NB4 (cell line): ENCODE measurements at regions not wholly inside any gene's neighbourhood (a gene's known extent, or its start where the extent isn't known, plus 50 kb on each side); places are given as distances from the start of the nearest gene placed in this dataset.

Experiments used
- CTCF ChIP-seq: IDR thresholded peaks from one replicate; pipeline ENCODE4 v1.5.1; 2012; ENCODE audit warnings: low read depth, low read length
- MAX ChIP-seq: IDR thresholded peaks from 2 replicates; pipeline ENCODE4 v1.6.1; 2011; ENCODE audit warnings: low read depth, low read length
- POLR2A ChIP-seq: IDR thresholded peaks from 2 replicates; pipeline ENCODE4 v1.6.1; 2011; ENCODE audit warnings: mild to moderate bottlenecking; ENCODE audit not compliant: insufficient read length; ENCODE audit errors: extremely low read depth

- TF ChIP-seq CTCF (no peak), MAX (no peak), POLR2A (no peak)
Observed at GRCh38 chr1:57632401-57632800, 208.5 kb upstream of the DAB1 start.
